ENCODE measurements at regions not wholly inside any gene's neighbourhood (a gene's known extent, or its start where the extent isn't known, plus 50 kb on each side); places are given as distances from the start of the nearest gene placed in this dataset.

- DNase-seq: no peak
These were observed 335.0 kb upstream of the TENM3 start for GRCh38 chr4:181908168-181908567.

GRCh38 chr4:181909368-181909767 is 333.8 kb upstream of the TENM3 start:
- DNase-seq: no peak

GRCh38 chr4:181911420-181911819 is 331.8 kb upstream of the TENM3 start:
- no peak for DNase-seq

GRCh38 chr4:181933471-181933870 is 309.7 kb upstream of the TENM3 start:
- DNase-seq: no peak

- DNase-seq: no peak
These were observed 304.6 kb upstream of the TENM3 start for GRCh38 chr4:181938631-181939030.

- DNase-seq: peak; percentile 12
These were observed 303.8 kb upstream of the TENM3 start for GRCh38 chr4:181939199-181939945.

- DNase-seq: no peak
These were observed 298.7 kb upstream of the TENM3 start for GRCh38 chr4:181944527-181944926.

- no peak for DNase-seq
These were observed 296.3 kb upstream of the TENM3 start for GRCh38 chr4:181946902-181947301.

- no peak for DNase-seq
These were observed 294.3 kb upstream of the TENM3 start for GRCh38 chr4:181948839-181949382.

- DNase-seq: no peak
These were observed 293.4 kb upstream of the TENM3 start for GRCh38 chr4:181949704-181950312.

- no peak for DNase-seq
These were observed 292.7 kb upstream of the TENM3 start for GRCh38 chr4:181950372-181951127.

GRCh38 chr4:181951265-181951664 is 291.9 kb upstream of the TENM3 start:
- DNase-seq: no peak

GRCh38 chr4:181952478-181952877 is 290.7 kb upstream of the TENM3 start:
- no peak for DNase-seq

GRCh38 chr4:181956512-181956911 is 286.7 kb upstream of the TENM3 start:
- no peak for DNase-seq

- DNase-seq: no peak
These were observed 286.1 kb upstream of the TENM3 start for GRCh38 chr4:181957088-181957487.

- DNase-seq: no peak
These were observed 284.8 kb upstream of the TENM3 start for GRCh38 chr4:181958446-181958845.

GRCh38 chr4:181959121-181959520 is 284.1 kb upstream of the TENM3 start:
- no peak for DNase-seq

- no peak for DNase-seq
These were observed 282.8 kb upstream of the TENM3 start for GRCh38 chr4:181960384-181960783.

GRCh38 chr4:181962321-181962720 is 280.9 kb upstream of the TENM3 start:
- no peak for DNase-seq

- no peak for DNase-seq
These were observed 278.5 kb upstream of the TENM3 start for GRCh38 chr4:181964731-181965130.

- peak; percentile 31 for DNase-seq
These were observed 277.1 kb upstream of the TENM3 start for GRCh38 chr4:181966104-181966551.

GRCh38 chr4:181967401-181967800 is 275.8 kb upstream of the TENM3 start:
- DNase-seq: no peak

- no peak for DNase-seq
These were observed 274.8 kb upstream of the TENM3 start for GRCh38 chr4:181968371-181968770.

GRCh38 chr4:181969151-181969550 is 274.1 kb upstream of the TENM3 start:
- no peak for DNase-seq
